ENCODE measurements at regions not wholly inside any gene's neighbourhood (a gene's known extent, or its start where the extent isn't known, plus 50 kb on each side); places are given as distances from the start of the nearest gene placed in this dataset.

GRCh38 chr3:35894735-35895134, 255.4 kb downstream of the ARPP21 start:
- H3K27ac ChIP-seq: no peak overlapping the region

GRCh38 chr3:35899245-35899644, 259.9 kb downstream of the ARPP21 start:
- H3K27ac ChIP-seq: no peak overlapping the region
- H3K27me3 ChIP-seq: no peaks in the 10 kb centered on the region
- intact Hi-C loops (cut with DNase I; ENCODE audit: low total_unique reads) (no loop called here), in situ Hi-C loops (cut with MboI; ENCODE audit: low pct_ligation_motif_present in 1 of 4, low pct_unique_long_range_greater_than_20kb in 1 of 4, low sequenced_read_pairs in 3 of 4) (no loop called here)
- no peaks in the 10 kb centered on the region for H3K4me1 ChIP-seq
- no peaks in the 10 kb centered on the region for H3K9me3 ChIP-seq
- no peak for TF ChIP-seq POLR2AphosphoS5 (IDR thresholded peaks at IDR 0.05)
- TF ChIP-seq POLR2A (IDR thresholded peaks at IDR 0.05): no peak
- TF ChIP-seq CTCF (IDR thresholded peaks at IDR 0.05): no peak
- no peak overlapping the region for H3K4me3 ChIP-seq
- H3K36me3 ChIP-seq: no peaks in the 10 kb centered on the region
- DNase-seq: no peak

More at GRCh38 chr3:35894735-35895134, 255.4 kb downstream of the ARPP21 start:
- H3K9me3 ChIP-seq: no peaks in the 10 kb centered on the region
- in situ Hi-C loops (cut with MboI; ENCODE audit: low pct_ligation_motif_present in 1 of 4, low pct_unique_long_range_greater_than_20kb in 1 of 4, low sequenced_read_pairs in 3 of 4): no loop called here
- TF ChIP-seq CTCF (IDR thresholded peaks at IDR 0.05) (no peak), POLR2AphosphoS5 (IDR thresholded peaks at IDR 0.05) (no peak), EP300 (IDR thresholded peaks at IDR 0.05; ENCODE audit: low read depth) (no peak), POLR2A (IDR thresholded peaks at IDR 0.05) (no peak)
- intact Hi-C loops (cut with DNase I; ENCODE audit: low total_unique reads): no loop called here
- H3K36me3 ChIP-seq: no peaks in the 10 kb centered on the region
- H3K27me3 ChIP-seq: no peaks in the 10 kb centered on the region
- no peak for DNase-seq
- H3K4me3 ChIP-seq: no peak overlapping the region
- H3K4me1 ChIP-seq: no peaks in the 10 kb centered on the region
- 85 to 94% methylated on average over 2 to 5 of the region's 5 CpGs for whole genome bisulfite sequencing, 2 donors (ENCODE audit: low coverage in 1 of 2)

- Histone ChIP-seq H3K27me3 (no peaks in the 10 kb centered on the region), H3K27ac (no peak overlapping the region), H3K4me3 (no peak overlapping the region), H3K9me3 (no peaks in the 10 kb centered on the region), H3K4me1 (no peaks in the 10 kb centered on the region), H3K36me3 (no peaks in the 10 kb centered on the region)
- DNase-seq: no peak
- intact Hi-C loops (cut with DNase I; ENCODE audit: low total_unique reads) (no loop called here), in situ Hi-C loops (cut with MboI; ENCODE audit: low pct_ligation_motif_present in 1 of 4, low pct_unique_long_range_greater_than_20kb in 1 of 4, low sequenced_read_pairs in 3 of 4) (no loop called here)
- WGBS, 2 donors (ENCODE audit: low coverage in 1 of 2): 78 to 85% methylated on average over 3 of the region's 3 CpGs
- no peak for TF ChIP-seq POLR2A (IDR thresholded peaks at IDR 0.05)
- TF ChIP-seq EP300 (IDR thresholded peaks at IDR 0.05; ENCODE audit: low read depth): no peak
- TF ChIP-seq POLR2AphosphoS5 (IDR thresholded peaks at IDR 0.05): no peak
- TF ChIP-seq CTCF (IDR thresholded peaks at IDR 0.05): no peak
Observed at GRCh38 chr3:35900079-35900478, 260.8 kb downstream of the ARPP21 start.

- 34 to 35% methylated on average over 9 of the region's 9 CpGs for WGBS, 2 donors (ENCODE audit: low coverage in 1 of 2)
- intact Hi-C loops (cut with DNase I; ENCODE audit: low total_unique reads): no loop called here
- H3K4me1 ChIP-seq: no peaks in the 10 kb centered on the region
Observed at GRCh38 chr3:35908366-35909232, 269.3 kb downstream of the ARPP21 start.

More at GRCh38 chr3:35908366-35909232, 269.3 kb downstream of the ARPP21 start:
- Histone ChIP-seq H3K27me3 (no peaks in the 10 kb centered on the region), H3K4me3 (no peak overlapping the region), H3K36me3 (no peaks in the 10 kb centered on the region), H3K27ac (no peak overlapping the region), H3K9me3 (no peaks in the 10 kb centered on the region)
- DNase-seq: peak; percentile 29
- TF ChIP-seq POLR2A (IDR thresholded peaks at IDR 0.05) (no peak), CTCF (IDR thresholded peaks at IDR 0.05) (peak; percentile 26 to 62 (median 54)), EP300 (IDR thresholded peaks at IDR 0.05; ENCODE audit: low read depth) (no peak), POLR2AphosphoS5 (IDR thresholded peaks at IDR 0.05) (no peak)
- in situ Hi-C loops (cut with MboI; ENCODE audit: low pct_ligation_motif_present in 1 of 4, low pct_unique_long_range_greater_than_20kb in 1 of 4, low sequenced_read_pairs in 3 of 4): no loop called here

Data from transverse colon (tissue), 4 donors.